IMR-90 (cell line): ENCODE measurements at regions not wholly inside any gene's neighbourhood (a gene's known extent, or its start where the extent isn't known, plus 50 kb on each side); places are given as distances from the start of the nearest gene placed in this dataset.

Source experiments
- ATAC-seq: fragments of 200-7000 bp; cut with Tn5 transposase; 2 replicates; pipeline ENCODE4 v1.9.1; 2020; ENCODE audit warnings: low read depth, mild to moderate bottlenecking, moderate library complexity
- BruUV-seq: library from RNA; stranded (reverse); fragments of 400-500 nt; replicated peaks from 2 replicates; lab custom pipeline; 2021; lab: Mats Ljungman, UMichigan
- CTCF ChIA-PET: fragments of 300-600 bp; formaldehyde crosslinking; extraction: SDS; loops from one replicate; lab custom pipeline; 2021; ENCODE audit warnings: antibody characterized with exemption; lab: Yijun Ruan, JAX
- POLR2A ChIA-PET: fragments of 300-600 bp; sonication (Branson Sonifier 250); formaldehyde crosslinking; loops from one replicate; lab custom pipeline; 2022; ENCODE audit warnings: antibody characterized with exemption; ENCODE audit not compliant: unreplicated experiment; lab: Charles Lee
- DNase-seq: peaks from one replicate; pipeline ENCODE4 v3.0.0; 2013
- H2AFZ ChIP-seq: replicated peaks from 2 replicates; pipeline ENCODE3; 2013; ENCODE audit warnings: low read length, mild to moderate bottlenecking; ENCODE audit not compliant: poor library complexity
- H2AK5ac ChIP-seq: 2 replicates; pipeline ENCODE4 v1.6.1; 2013; ENCODE audit warnings: low read depth, low read length, inconsistent platforms
- H2AK9ac ChIP-seq: replicated peaks from 2 replicates; pipeline ENCODE3; 2013; ENCODE audit warnings: mild to moderate bottlenecking, low read depth, low read length, moderate library complexity; ENCODE audit not compliant: poor library complexity
- H2BK120ac ChIP-seq: 2 replicates; pipeline ENCODE4 v1.6.1; 2013; ENCODE audit warnings: low read depth, low read length, inconsistent platforms
- H2BK15ac ChIP-seq: 3 replicates; pipeline ENCODE4 v1.6.1; 2013; ENCODE audit warnings: low read depth, low read length, inconsistent platforms
- H2BK20ac ChIP-seq: 2 replicates; pipeline ENCODE4 v1.6.1; 2013; ENCODE audit warnings: low read depth, mild to moderate bottlenecking, inconsistent platforms, low read length, moderate library complexity
- H2BK5ac ChIP-seq: 2 replicates; pipeline ENCODE4 v1.6.1; 2013; ENCODE audit warnings: mild to moderate bottlenecking, low read depth, low read length, inconsistent platforms; ENCODE audit not compliant: poor library complexity, severe bottlenecking
- H3K14ac ChIP-seq: replicated peaks from 2 replicates; pipeline ENCODE4 v1.6.1; 2013; ENCODE audit warnings: low read depth, low read length, inconsistent platforms
- H3K18ac ChIP-seq: 2 replicates; pipeline ENCODE4 v1.6.1; 2013; ENCODE audit warnings: low read depth, low read length, control low read depth
- H3K23ac ChIP-seq: 2 replicates; pipeline ENCODE4 v1.6.1; 2013; ENCODE audit warnings: low read depth, low read length, inconsistent platforms
- H3K27ac ChIP-seq: 2 replicates; pipeline ENCODE4 v1.5.1; 2013; ENCODE audit warnings: mild to moderate bottlenecking, control low read depth, low read length; ENCODE audit not compliant: insufficient read depth
- H3K27me3 ChIP-seq: 2 replicates; pipeline ENCODE4 v1.6.1; 2013; ENCODE audit warnings: low read length; ENCODE audit not compliant: control insufficient read depth, insufficient read depth
- H3K36me3 ChIP-seq: 2 replicates; pipeline ENCODE4 v1.6.1; 2013; ENCODE audit warnings: low read length, mixed read lengths; ENCODE audit not compliant: control insufficient read depth, insufficient read depth
- H3K4ac ChIP-seq: 2 replicates; pipeline ENCODE4 v1.6.1; 2013; ENCODE audit warnings: low read depth, low read length, inconsistent platforms
- H3K4me1 ChIP-seq: 2 replicates; pipeline ENCODE4 v1.6.1; 2013; ENCODE audit warnings: low read length, mixed read lengths; ENCODE audit not compliant: control insufficient read depth, insufficient read depth
- H3K4me2 ChIP-seq: 2 replicates; pipeline ENCODE4 v1.6.1; 2013; ENCODE audit warnings: low read depth, mild to moderate bottlenecking, control low read depth, low read length, moderate library complexity
- H3K4me3 ChIP-seq: 2 replicates; pipeline ENCODE4 v1.5.1; 2013; ENCODE audit warnings: low read depth, mild to moderate bottlenecking, control low read depth, low read length, moderate library complexity; ENCODE audit not compliant: insufficient read depth
- H3K56ac ChIP-seq: 2 replicates; pipeline ENCODE4 v1.6.1; 2013; ENCODE audit warnings: low read length, inconsistent platforms; ENCODE audit not compliant: insufficient read depth; ENCODE audit errors: extremely low read depth
- H3K79me1 ChIP-seq, 2 experiments: 2 replicates each; pipeline ENCODE4 v1.6.1; 2013; ENCODE audit warnings: low read length in 2 of 2, inconsistent platforms in 1 of 2, low read depth in 1 of 2
- H3K9ac ChIP-seq: 2 replicates; pipeline ENCODE4 v1.6.1; 2013; ENCODE audit warnings: low read depth, low read length, control low read depth
- H3K9me1 ChIP-seq: 2 replicates; pipeline ENCODE4 v1.6.1; 2013; ENCODE audit warnings: low read length, inconsistent platforms; ENCODE audit not compliant: insufficient read depth
- H3K9me3 ChIP-seq: 2 replicates; pipeline ENCODE4 v1.6.1; 2013; ENCODE audit warnings: low read length; ENCODE audit not compliant: control insufficient read depth, insufficient read depth
- H4K20me1 ChIP-seq: 2 replicates; pipeline ENCODE4 v1.6.1; 2013; ENCODE audit warnings: low read length, inconsistent platforms; ENCODE audit not compliant: insufficient read depth
- H4K5ac ChIP-seq: 2 replicates; pipeline ENCODE4 v1.6.1; 2013; ENCODE audit warnings: mild to moderate bottlenecking, low read depth, low read length, control low read depth
- H4K8ac ChIP-seq, 2 experiments: 2 replicates each; pipeline ENCODE4 v1.6.1; 2013; ENCODE audit warnings: low read depth in 2 of 2, low read length in 2 of 2, control low read depth in 1 of 2, inconsistent platforms in 1 of 2
- H4K91ac ChIP-seq: 2 replicates; pipeline ENCODE4 v1.6.1; 2013; ENCODE audit warnings: low read depth, low read length, inconsistent platforms; ENCODE audit not compliant: insufficient read depth
- BHLHE40 ChIP-seq: fragments of 150-350 bp; IDR thresholded peaks from 2 replicates; pipeline ENCODE4 v1.6.1; 2016; ENCODE audit warnings: mild to moderate bottlenecking, low read depth, low read length
- CEBPB ChIP-seq: IDR thresholded peaks from 2 replicates; pipeline ENCODE4 v1.6.1; 2012; ENCODE audit warnings: low read depth, low read length, improper control_type of control experiment
- CHD1 ChIP-seq: IDR thresholded peaks from 2 replicates; pipeline ENCODE4 v1.6.1; 2012; ENCODE audit warnings: low read depth, low read length, improper control_type of control experiment
- CTCF ChIP-seq: conservative IDR thresholded peaks from 2 replicates; pipeline ENCODE4 v1.5.1; 2012; ENCODE audit warnings: mild to moderate bottlenecking, low read depth, low read length, improper control_type of control experiment
- FOS ChIP-seq: fragments of 150-350 bp; IDR thresholded peaks from 2 replicates; pipeline ENCODE4 v1.6.1; 2016; ENCODE audit warnings: low read depth, low read length
- MAFK ChIP-seq: IDR thresholded peaks from 2 replicates; pipeline ENCODE4 v1.6.1; 2012; ENCODE audit warnings: low read depth, low read length, improper control_type of control experiment
- MAZ ChIP-seq: IDR thresholded peaks from 2 replicates; pipeline ENCODE4 v1.6.1; 2012; ENCODE audit warnings: low read depth, mild to moderate bottlenecking, low read length, improper control_type of control experiment, moderate library complexity, borderline replicate concordance
- MXI1 ChIP-seq: IDR thresholded peaks from 2 replicates; pipeline ENCODE4 v1.6.1; 2012; ENCODE audit warnings: low read depth, mild to moderate bottlenecking, low read length, moderate library complexity, borderline replicate concordance
- NFE2L2 ChIP-seq: fragments of 150-350 bp; IDR thresholded peaks from 2 replicates; pipeline ENCODE4 v1.6.1; 2016; ENCODE audit warnings: low read depth, mild to moderate bottlenecking, low read length
- POLR2A ChIP-seq: IDR thresholded peaks from 2 replicates; pipeline ENCODE4 v1.6.1; 2012; ENCODE audit warnings: mild to moderate bottlenecking, low read depth, low read length
- RCOR1 ChIP-seq: IDR thresholded peaks from 2 replicates; pipeline ENCODE4 v1.6.1; 2012; ENCODE audit warnings: mild to moderate bottlenecking, low read length, improper control_type of control experiment; ENCODE audit not compliant: insufficient replicate concordance
- RFX5 ChIP-seq: IDR thresholded peaks from 2 replicates; pipeline ENCODE4 v1.8.0; 2012; ENCODE audit warnings: low read depth, mild to moderate bottlenecking, low read length, moderate library complexity
- SMC3 ChIP-seq: fragments of 150-350 bp; IDR thresholded peaks from 2 replicates; pipeline ENCODE4 v1.6.1; 2016; ENCODE audit warnings: low read depth, mild to moderate bottlenecking, antibody characterized with exemption, low read length, moderate library complexity
- WGBS, 2 experiments: methylation state at CpG; one replicate each; pipeline versions ENCODE4 v1.1.5 to v1.1.7; 2013; ENCODE audit warnings: missing lambda C conversion rate in 2 of 2; ENCODE audit not compliant: insufficient read length in 1 of 2; ENCODE audit errors: extremely low coverage in 2 of 2; 5-methylcytosine and 5-hydroxymethylcytosine counted together
- dilution Hi-C: fragments of 300-500 bp; cut with HindIII; formaldehyde crosslinking; loops from one replicate; pipeline ENCODE4 v1.14.3; 2018; ENCODE audit warnings: low sequenced_read_pairs; ENCODE audit not compliant: unreplicated experiment
- in situ Hi-C: fragments of 300-500 bp; cut with MboI; formaldehyde crosslinking; loops from 3 replicates; pipeline ENCODE4 v1.14.3; 2019; ENCODE audit warnings: low sequenced_read_pairs, inconsistent platforms, mixed read lengths
- intact Hi-C: fragments of 100-400 bp; cut with micrococcal nuclease; formaldehyde crosslinking; loops from 2 replicates; pipeline ENCODE4 v1.10.0; 2022

- dilution Hi-C loops (no loop called here), in situ Hi-C loops (no loop called here), intact Hi-C loops (no loop called here)
- H3K4me3 ChIP-seq: no peak overlapping the region
- no peak overlapping the region for H2BK120ac ChIP-seq
- H3K9me3 ChIP-seq: peaks cover 2% of the 10 kb centered on the region; the same call in 1 of the 2 replicates
- no peak overlapping the region for H4K8ac ChIP-seq
- H4K5ac ChIP-seq: no peak overlapping the region
- no peak for ATAC-seq
- WGBS, 2 experiments: no CpG with 5 or more reads among the region's 4 CpGs
- H3K56ac ChIP-seq: no peak overlapping the region
- no peak overlapping the region for H4K91ac ChIP-seq
- no peak overlapping the region for H3K23ac ChIP-seq
- no peak overlapping the region for H3K18ac ChIP-seq
- no peak for DNase-seq
- H4K20me1 ChIP-seq: no peaks in the 10 kb centered on the region
- no peak overlapping the region for H3K9ac ChIP-seq
- H3K4ac ChIP-seq: no peak overlapping the region
- CTCF ChIA-PET: no interaction called here
- H3K4me2 ChIP-seq: no peak overlapping the region
- no peaks in the 10 kb centered on the region for H3K79me1 ChIP-seq
- no peaks in the 10 kb centered on the region for H3K27me3 ChIP-seq
- BruUV-seq: no TSS peak
- TF ChIP-seq MAZ: no peak
- TF ChIP-seq MAFK: no peak
- no peak for TF ChIP-seq SMC3
- TF ChIP-seq CEBPB: no peak
- no peak for TF ChIP-seq NFE2L2
- no peak for TF ChIP-seq CHD1
- TF ChIP-seq FOS: no peak
- TF ChIP-seq POLR2A: no peak
- TF ChIP-seq RFX5: no peak
- TF ChIP-seq BHLHE40: no peak
- no peak for TF ChIP-seq MXI1
- no peak for TF ChIP-seq RCOR1
- no peak for TF ChIP-seq CTCF
- H2AK9ac ChIP-seq: no peak overlapping the region
- H2BK5ac ChIP-seq: no peak overlapping the region
- H3K36me3 ChIP-seq: no peaks in the 10 kb centered on the region
- H2BK15ac ChIP-seq: no peak overlapping the region
- no peak overlapping the region for H3K14ac ChIP-seq
- no peak overlapping the region for H2AFZ ChIP-seq
- H3K4me1 ChIP-seq: no peaks in the 10 kb centered on the region
- no peak overlapping the region for H2AK5ac ChIP-seq
- H3K27ac ChIP-seq: no peak overlapping the region
- no peaks in the 10 kb centered on the region for H3K9me1 ChIP-seq
- POLR2A ChIA-PET: no interaction called here
- no peak overlapping the region for H2BK20ac ChIP-seq
Observed at GRCh38 chr6:66568271-66568670, 861.2 kb upstream of the EYS start.
